SU-DHL-6 (cell line): ENCODE measurements at regions not wholly inside any gene's neighbourhood (a gene's known extent, or its start where the extent isn't known, plus 50 kb on each side); places are given as distances from the start of the nearest gene placed in this dataset.

ENCODE experiments used
- H2AFZ ChIP-seq: fragments of 200-600 bp; sonication (generic); 2 replicates; pipeline ENCODE4 v1.6.1; 2014; ENCODE audit warnings: low read depth, mild to moderate bottlenecking, moderate library complexity, mixed read lengths, antibody characterized with exemption, low read length; ENCODE audit not compliant: severe bottlenecking
- H3F3A ChIP-seq: fragments of 200-600 bp; shearing (Covaris generic); 2 replicates; pipeline ENCODE4 v1.6.0; 2016; ENCODE audit warnings: antibody characterized with exemption, mild to moderate bottlenecking; ENCODE audit not compliant: insufficient read depth
- H3K27ac ChIP-seq: fragments of 200-600 bp; sonication (generic); 2 replicates; pipeline ENCODE4 v1.5.1; 2016; ENCODE audit warnings: low read depth, mild to moderate bottlenecking, low read length, moderate library complexity, mixed read lengths
- H3K27me3 ChIP-seq: fragments of 200-600 bp; sonication (generic), shearing (Covaris generic); 2 replicates; pipeline ENCODE4 v1.6.0; 2014; ENCODE audit warnings: mild to moderate bottlenecking, low read length
- H3K36me3 ChIP-seq: fragments of 200-600 bp; sonication (generic); 2 replicates; pipeline ENCODE4 v1.6.1; 2014; ENCODE audit warnings: mild to moderate bottlenecking, low read length, mixed read lengths
- H3K4me2 ChIP-seq: fragments of 300-600, 200-600 bp; shearing (Covaris generic), sonication (generic); 2 replicates; pipeline ENCODE4 v1.6.0; 2014; ENCODE audit warnings: low read length, low read depth, mild to moderate bottlenecking; ENCODE audit not compliant: poor library complexity, severe bottlenecking
- H3K4me3 ChIP-seq: fragments of 200-600 bp; sonication (generic); 2 replicates; pipeline ENCODE4 v1.5.1; 2014; ENCODE audit warnings: antibody characterized with exemption, low read length, mild to moderate bottlenecking, mixed read lengths; ENCODE audit not compliant: insufficient read depth, poor library complexity, severe bottlenecking
- H3K79me2 ChIP-seq: fragments of 200-600 bp; sonication (generic); 2 replicates; pipeline ENCODE4 v1.6.1; 2014; ENCODE audit warnings: mild to moderate bottlenecking, low read length, moderate library complexity; ENCODE audit not compliant: insufficient read depth
- H3K9ac ChIP-seq: fragments of 200-600 bp; sonication (generic); 2 replicates; pipeline ENCODE4 v1.7.0; 2014; ENCODE audit warnings: mild to moderate bottlenecking, low read length
- H3K9me2 ChIP-seq: fragments of 200-600 bp; sonication (generic); replicated peaks from 2 replicates; pipeline ENCODE4 v1.6.1; 2014; ENCODE audit warnings: low read length; ENCODE audit not compliant: insufficient read depth
- H3K9me3 ChIP-seq: fragments of 200-600 bp; sonication (generic); 2 replicates; pipeline ENCODE4 v1.6.1; 2014; ENCODE audit warnings: low read length, mixed read lengths; ENCODE audit not compliant: insufficient read depth
- H4K20me1 ChIP-seq: fragments of 200-600 bp; sonication (generic); 2 replicates; pipeline ENCODE4 v1.6.1; 2014; ENCODE audit warnings: low read depth, mild to moderate bottlenecking, antibody characterized with exemption, low read length, moderate library complexity, mixed read lengths
- CTCF ChIP-seq: fragments of 200-600 bp; sonication (generic); IDR thresholded peaks from one replicate; pipeline ENCODE4 v1.5.1; 2017; ENCODE audit warnings: antibody characterized with exemption, mild to moderate bottlenecking, low read length, moderate library complexity; ENCODE audit not compliant: insufficient read depth, poor library complexity, severe bottlenecking
- EZH2phosphoT487 ChIP-seq: fragments of 200-600 bp; sonication (generic), shearing (Covaris generic); conservative IDR thresholded peaks from 2 replicates; pipeline ENCODE4 v1.6.1; 2018; ENCODE audit warnings: mild to moderate bottlenecking, antibody characterized with exemption, low read length, moderate library complexity, mixed read lengths

GRCh38 chr4:116469582-116469981 is 615.8 kb downstream of the TRAM1L1 start:
- H3K27me3 ChIP-seq: no peaks in the 10 kb centered on the region
- no peaks in the 10 kb centered on the region for H3K9me3 ChIP-seq
- no peak overlapping the region for H3K4me3 ChIP-seq
- H4K20me1 ChIP-seq: no peaks in the 10 kb centered on the region
- TF ChIP-seq CTCF: no peak
- no peak for TF ChIP-seq EZH2phosphoT487
- no peaks in the 10 kb centered on the region for H3K36me3 ChIP-seq
- H3K27ac ChIP-seq: no peak overlapping the region
- no peak overlapping the region for H3K9ac ChIP-seq
- no peaks in the 10 kb centered on the region for H3K79me2 ChIP-seq
- H3K9me2 ChIP-seq: no peaks in the 10 kb centered on the region
- no peak overlapping the region for H2AFZ ChIP-seq
- H3F3A ChIP-seq: no peaks in the 10 kb centered on the region
- no peak overlapping the region for H3K4me2 ChIP-seq

GRCh38 chr4:116453127-116453526 is 632.2 kb downstream of the TRAM1L1 start:
- Histone ChIP-seq H3K9me3 (no peaks in the 10 kb centered on the region), H3K4me3 (no peak overlapping the region), H4K20me1 (no peaks in the 10 kb centered on the region), H3K9me2 (no peaks in the 10 kb centered on the region), H3K27me3 (no peaks in the 10 kb centered on the region), H2AFZ (no peak overlapping the region), H3K27ac (no peak overlapping the region), H3K4me2 (no peak overlapping the region), H3F3A (no peaks in the 10 kb centered on the region), H3K79me2 (no peaks in the 10 kb centered on the region), H3K9ac (no peak overlapping the region), H3K36me3 (no peaks in the 10 kb centered on the region)
- TF ChIP-seq CTCF: no peak
- TF ChIP-seq EZH2phosphoT487: no peak

GRCh38 chr4:116449764-116450163 is 635.6 kb downstream of the TRAM1L1 start:
- H2AFZ ChIP-seq: no peak overlapping the region
- H3K79me2 ChIP-seq: no peaks in the 10 kb centered on the region
- no peak for TF ChIP-seq CTCF
- no peak for TF ChIP-seq EZH2phosphoT487

More at GRCh38 chr4:116449764-116450163, 635.6 kb downstream of the TRAM1L1 start:
- Histone ChIP-seq H3K4me2 (no peak overlapping the region), H3K27me3 (no peaks in the 10 kb centered on the region), H3K9me3 (no peaks in the 10 kb centered on the region), H4K20me1 (no peaks in the 10 kb centered on the region), H3K36me3 (no peaks in the 10 kb centered on the region), H3K9me2 (no peaks in the 10 kb centered on the region), H3F3A (no peaks in the 10 kb centered on the region), H3K4me3 (no peak overlapping the region), H3K27ac (no peak overlapping the region), H3K9ac (no peak overlapping the region)
